HepG2 (cell line): ENCODE measurements at regions not wholly inside any gene's neighbourhood (a gene's known extent, or its start where the extent isn't known, plus 50 kb on each side); places are given as distances from the start of the nearest gene placed in this dataset.

Experiments
- ATAD3A ChIP-seq: sonication (generic); formaldehyde crosslinking; IDR thresholded peaks from 2 replicates; pipeline ENCODE4 v1.4.0; 2020; ENCODE audit warnings: missing genetic modification reagents
- ATF4 ChIP-seq, 2 experiments: fragments of 450-650 bp in 1 of 2; sonication (generic) in 1 of 2; formaldehyde crosslinking; IDR thresholded peaks; 2 replicates each; pipeline versions ENCODE4 v1.5.0 to v1.8.0; 2020 to 2022; ENCODE audit warnings: mild to moderate bottlenecking in 1 of 2, missing genetic modification reagents in 1 of 2
- CEBPG ChIP-seq: IDR thresholded peaks from 2 replicates; pipeline ENCODE4 v1.6.1; 2016
- DMTF1 ChIP-seq: sonication (generic); formaldehyde crosslinking; IDR thresholded peaks from 2 replicates; pipeline ENCODE4 v1.4.0; 2020; ENCODE audit warnings: mild to moderate bottlenecking, missing genetic modification reagents
- FUBP1 ChIP-seq: sonication (generic); formaldehyde crosslinking; IDR thresholded peaks from 2 replicates; pipeline ENCODE4 v1.5.1; 2020; ENCODE audit warnings: missing genetic modification reagents, mild to moderate bottlenecking, borderline replicate concordance
- HIVEP1 ChIP-seq: sonication (generic); formaldehyde crosslinking; IDR thresholded peaks from 2 replicates; pipeline ENCODE4 v1.4.0; 2020; ENCODE audit warnings: mild to moderate bottlenecking, missing genetic modification reagents
- PLSCR1 ChIP-seq: sonication (generic); formaldehyde crosslinking; IDR thresholded peaks from 2 replicates; pipeline ENCODE4 v1.5.0; 2020; ENCODE audit warnings: missing genetic modification reagents, mild to moderate bottlenecking, borderline replicate concordance
- SKIL ChIP-seq: sonication (generic); formaldehyde crosslinking; IDR thresholded peaks from 2 replicates; pipeline ENCODE4 v1.8.0; 2022; ENCODE audit warnings: missing genetic modification reagents, mild to moderate bottlenecking, moderate library complexity, borderline replicate concordance
- TBP ChIP-seq: sonication (generic); formaldehyde crosslinking; IDR thresholded peaks from 2 replicates; pipeline ENCODE4 v1.5.0; 2020; ENCODE audit warnings: missing genetic modification reagents
- YEATS4 ChIP-seq: sonication (generic); formaldehyde crosslinking; IDR thresholded peaks from 2 replicates; pipeline ENCODE4 v1.4.0; 2020; ENCODE audit warnings: missing genetic modification reagents, borderline replicate concordance
- ZBTB14 ChIP-seq: sonication (generic); formaldehyde crosslinking; IDR thresholded peaks from 2 replicates; pipeline ENCODE4 v1.4.0; 2020; ENCODE audit warnings: missing genetic modification reagents
- ZFX ChIP-seq: sonication (generic); formaldehyde crosslinking; IDR thresholded peaks from 2 replicates; pipeline ENCODE4 v1.4.0; 2020; ENCODE audit warnings: mild to moderate bottlenecking, low read depth, missing genetic modification reagents, moderate library complexity
- ZNF235 ChIP-seq: sonication (generic); formaldehyde crosslinking; IDR thresholded peaks from 2 replicates; pipeline ENCODE4 v1.8.1; 2023; ENCODE audit warnings: mild to moderate bottlenecking, missing genetic modification reagents, borderline replicate concordance
- ZNF24 ChIP-seq: fragments of 450-650 bp; IDR thresholded peaks from 2 replicates; pipeline ENCODE4 v1.6.1; 2017; ENCODE audit warnings: antibody characterized with exemption, mild to moderate bottlenecking
- ZNF281 ChIP-seq: sonication (generic); formaldehyde crosslinking; IDR thresholded peaks from 2 replicates; pipeline ENCODE4 v1.4.0; 2020; ENCODE audit warnings: missing genetic modification reagents, borderline replicate concordance
- ZNF629 ChIP-seq: sonication (generic); formaldehyde crosslinking; conservative IDR thresholded peaks from 2 replicates; pipeline ENCODE4 v1.5.0; 2020; ENCODE audit warnings: missing genetic modification reagents
- ZNF644 ChIP-seq: IDR thresholded peaks from 2 replicates; pipeline ENCODE4 v1.6.1; 2016; ENCODE audit warnings: low read depth
- ZNF737 ChIP-seq: sonication (generic); formaldehyde crosslinking; IDR thresholded peaks from 2 replicates; pipeline ENCODE4 v1.5.0; 2020; ENCODE audit warnings: missing genetic modification reagents, mild to moderate bottlenecking, borderline replicate concordance

- TF ChIP-seq ZNF629 (no peak), SKIL (no peak), ATAD3A (CRISPR knock-in tag) (no peak), YEATS4 (CRISPR knock-in tag) (no peak), CEBPG (peak; percentile 50; the same call in 1 of the 2 replicates), TBP (CRISPR knock-in tag) (no peak), ZNF737 (CRISPR knock-in tag) (no peak), ZNF24 (no peak), ZNF235 (CRISPR knock-in tag) (no peak), DMTF1 (CRISPR knock-in tag) (no peak), PLSCR1 (CRISPR knock-in tag) (no peak), ZBTB14 (CRISPR knock-in tag) (no peak), ZNF644 (0 out of 2 replicates have a peak, but pooled peaks have one; percentile 49), ZNF281 (CRISPR knock-in tag) (no peak), ATF4 (CRISPR knock-in tag; IDR thresholded peaks at IDR 0.05) (peak in 1 of 2 experiments; percentile 45; a peak in 1 of 4 replicates), FUBP1 (no peak), HIVEP1 (no peak), ZFX (CRISPR knock-in tag) (no peak)
Observed at GRCh38 chr6:137689377-137689776, 177.7 kb upstream of the TNFAIP3 start (continued).
